Thyroid gland (tissue), 4 donors: ENCODE measurements at regions not wholly inside any gene's neighbourhood (a gene's known extent, or its start where the extent isn't known, plus 50 kb on each side); places are given as distances from the start of the nearest gene placed in this dataset.

Experiments
- DNase-seq, 2 donors: peaks; one replicate each; pipeline ENCODE4 v3.0.0-alpha.2; 2019
- H3K27ac ChIP-seq, 3 donors: fragments of 200-600 bp; sonication (generic); 1 replicate in 2 of 3; 2 replicates in 1 of 3; pipeline ENCODE4 v1.5.1; 2016 to 2019; ENCODE audit warnings: mild to moderate bottlenecking in 1 of 3, moderate library complexity in 1 of 3
- H3K27me3 ChIP-seq: fragments of 200-600 bp; sonication (generic); one replicate; pipeline ENCODE4 v1.5.1; 2019
- H3K36me3 ChIP-seq, 2 donors: fragments of 200-600 bp; sonication (generic); one replicate each; pipeline ENCODE4 v1.5.1; 2016 to 2019
- H3K4me1 ChIP-seq, 2 donors: fragments of 200-600 bp; sonication (generic); one replicate each; pipeline ENCODE4 v1.5.1; 2017 to 2019
- H3K4me3 ChIP-seq, 3 donors: fragments of 200-600 bp; sonication (generic); replicated peaks in 1 of 3; 1 replicate in 2 of 3; 2 replicates in 1 of 3; pipeline ENCODE4 v1.5.1; 2016; ENCODE audit warnings: mild to moderate bottlenecking in 1 of 3
- H3K9me3 ChIP-seq: fragments of 200-600 bp; sonication (generic); one replicate; pipeline ENCODE4 v1.5.1; 2017
- CTCF ChIP-seq, 6 experiments: fragments of 200-600 bp in 3 of 6; fragments of 450-650 bp in 3 of 6; sonication (generic) in 3 of 6; IDR thresholded peaks; one replicate each; pipeline ENCODE4 v1.5.1; 2016 to 2019; ENCODE audit warnings: antibody characterized with exemption in 6 of 6, mild to moderate bottlenecking in 2 of 6, inconsistent platforms in 1 of 6, moderate library complexity in 1 of 6
- POLR2A ChIP-seq, 2 donors: fragments of 450-650 bp; IDR thresholded peaks; one replicate each; pipeline ENCODE4 v1.6.1; 2017; ENCODE audit warnings: antibody characterized with exemption in 2 of 2, mild to moderate bottlenecking in 2 of 2, moderate library complexity in 1 of 2
- WGBS, 2 donors: methylation state at CpG; one replicate each; pipeline ENCODE4 v1.1.5; 2017; 5-methylcytosine and 5-hydroxymethylcytosine counted together
- intact Hi-C: fragments of 100-400 bp; cut with DNase I; formaldehyde crosslinking; loops from one replicate; pipeline ENCODE4 v1.15.1; 2023

GRCh38 chr5:115469904-115470516 lies 74.6 kb downstream of the FEM1C start:
- H3K9me3 ChIP-seq, result no peaks in the 10 kb centered on the region
- WGBS, 2 donors, result 73 to 74% methylated on average over 8 of the region's 8 CpGs
- H3K27me3 ChIP-seq, result no peaks in the 10 kb centered on the region
- intact Hi-C loops, result no loop called here
- no peak overlapping the region for H3K27ac ChIP-seq
- no peaks in the 10 kb centered on the region for H3K4me1 ChIP-seq
- DNase-seq, result peak; percentile 57 to 67
- H3K36me3 ChIP-seq, result no peaks in the 10 kb centered on the region
- no peak overlapping the region for H3K4me3 ChIP-seq
- no peak for TF ChIP-seq CTCF (IDR thresholded peaks at IDR 0.05)
- no peak for TF ChIP-seq POLR2A (IDR thresholded peaks at IDR 0.05)

GRCh38 chr5:115467628-115468027 lies 76.9 kb downstream of the FEM1C start:
- no peak overlapping the region for H3K27ac ChIP-seq
- no peaks in the 10 kb centered on the region for H3K27me3 ChIP-seq
- H3K4me3 ChIP-seq, result no peak overlapping the region
- no peaks in the 10 kb centered on the region for H3K4me1 ChIP-seq
- no peaks in the 10 kb centered on the region for H3K9me3 ChIP-seq
- no peak for DNase-seq
- H3K36me3 ChIP-seq, result no peaks in the 10 kb centered on the region
- TF ChIP-seq CTCF (IDR thresholded peaks at IDR 0.05), result no peak
- no peak for TF ChIP-seq POLR2A (IDR thresholded peaks at IDR 0.05)
- intact Hi-C loops, result no loop called here

GRCh38 chr5:115465431-115465830 lies 79.1 kb downstream of the FEM1C start:
- 93 to 96% methylated on average over 1 of the region's 1 CpG for WGBS, 2 donors
- no peak for DNase-seq
- Histone ChIP-seq H3K9me3 (no peaks in the 10 kb centered on the region), H3K27me3 (no peaks in the 10 kb centered on the region), H3K27ac (no peak overlapping the region), H3K4me3 (no peak overlapping the region), H3K4me1 (peaks cover 0 to 2% of the 10 kb centered on the region in 2 donors), H3K36me3 (no peaks in the 10 kb centered on the region)
- TF ChIP-seq POLR2A (IDR thresholded peaks at IDR 0.05) (no peak), CTCF (IDR thresholded peaks at IDR 0.05) (no peak)
- intact Hi-C loops, result no loop called here

- H3K9me3 ChIP-seq, result no peaks in the 10 kb centered on the region
- no peak overlapping the region for H3K27ac ChIP-seq
- H3K36me3 ChIP-seq, result no peaks in the 10 kb centered on the region
- no peak overlapping the region for H3K4me3 ChIP-seq
- no peak for TF ChIP-seq CTCF (IDR thresholded peaks at IDR 0.05)
- TF ChIP-seq POLR2A (IDR thresholded peaks at IDR 0.05), result no peak
- intact Hi-C loops, result no loop called here
- peaks cover 7% of the 10 kb centered on the region in 2 donors for H3K4me1 ChIP-seq
- WGBS, 2 donors, result 69 to 87% methylated on average over 1 of the region's 1 CpG
- no peak for DNase-seq
- no peaks in the 10 kb centered on the region for H3K27me3 ChIP-seq
Measured at GRCh38 chr5:115463983-115464382, 80.6 kb downstream of the FEM1C start.

GRCh38 chr5:115461506-115462290 lies 82.9 kb downstream of the FEM1C start:
- TF ChIP-seq POLR2A (IDR thresholded peaks at IDR 0.05) (no peak), CTCF (IDR thresholded peaks at IDR 0.05) (no peak)
- H3K36me3 ChIP-seq, result no peaks in the 10 kb centered on the region
- no peak for DNase-seq
- no peak overlapping the region for H3K27ac ChIP-seq
- intact Hi-C loops, result no loop called here
- peaks cover 7 to 11% of the 10 kb centered on the region in 2 donors for H3K4me1 ChIP-seq
- H3K9me3 ChIP-seq, result no peaks in the 10 kb centered on the region
- H3K4me3 ChIP-seq, result no peak overlapping the region
- H3K27me3 ChIP-seq, result no peaks in the 10 kb centered on the region
